Caco-2 (cell line): ENCODE measurements at regions not wholly inside any gene's neighbourhood (a gene's known extent, or its start where the extent isn't known, plus 50 kb on each side); places are given as distances from the start of the nearest gene placed in this dataset.

Experiments
- BruUV-seq: library from RNA; stranded (reverse); fragments of 400-500 nt; replicated peaks from 2 replicates; lab custom pipeline; 2021; lab: Mats Ljungman, UMichigan
- CTCF ChIA-PET: fragments of 300-600 bp; sonication (Branson Sonifier 250); formaldehyde crosslinking; loops from one replicate; lab custom pipeline; 2022; ENCODE audit warnings: antibody characterized with exemption; lab: Charles Lee
- POLR2A ChIA-PET: fragments of 300-600 bp; sonication (Branson Sonifier 250); formaldehyde crosslinking; loops from one replicate; lab custom pipeline; 2022; ENCODE audit warnings: antibody characterized with exemption; lab: Charles Lee
- DNase-seq, 2 experiments: peaks; one replicate each; pipeline versions ENCODE4 v3.0.0 to v3.0.0-alpha.2; 2020 to 2022
- H3K27me3 ChIP-seq: replicated peaks from 2 replicates; pipeline ENCODE4 v1.6.0; 2011; ENCODE audit warnings: low read length; ENCODE audit not compliant: control insufficient read depth, insufficient read depth
- H3K36me3 ChIP-seq: 2 replicates; pipeline ENCODE4 v1.5.1; 2011; ENCODE audit warnings: low read length; ENCODE audit not compliant: control insufficient read depth, insufficient read depth
- H3K4me1 ChIP-seq: fragments of 250-450 bp; sonication (Bioruptor Pico); 2 replicates; pipeline ENCODE4 v1.5.1; 2020; ENCODE audit warnings: mild to moderate bottlenecking
- H3K4me3 ChIP-seq: 2 replicates; pipeline ENCODE4 v1.5.1; 2011; ENCODE audit warnings: low read depth, mild to moderate bottlenecking, control low read depth, low read length
- H3K9me3 ChIP-seq: fragments of 250-450 bp; sonication (Bioruptor Pico); 2 replicates; pipeline ENCODE4 v1.5.1; 2020; ENCODE audit warnings: mild to moderate bottlenecking, moderate library complexity
- H3K27ac Mint-ChIP-seq: one replicate; pipeline ENCODE4 v1.8.0; 2022; ENCODE audit warnings: mixed read lengths; ENCODE audit not compliant: unreplicated experiment
- H3K27me3 Mint-ChIP-seq: one replicate; pipeline ENCODE4 v1.8.0; 2022; ENCODE audit warnings: mixed read lengths; ENCODE audit not compliant: insufficient read depth, unreplicated experiment
- H3K36me3 Mint-ChIP-seq: one replicate; pipeline ENCODE4 v1.8.0; 2022; ENCODE audit warnings: mild to moderate bottlenecking, mixed read lengths; ENCODE audit not compliant: insufficient read depth, unreplicated experiment
- H3K4me1 Mint-ChIP-seq: one replicate; pipeline ENCODE4 v1.8.0; 2022; ENCODE audit warnings: low read depth, mixed read lengths; ENCODE audit not compliant: unreplicated experiment
- H3K4me3 Mint-ChIP-seq: one replicate; pipeline ENCODE4 v1.8.0; 2022; ENCODE audit warnings: mild to moderate bottlenecking, moderate library complexity, mixed read lengths; ENCODE audit not compliant: unreplicated experiment
- H3K9me3 Mint-ChIP-seq: one replicate; pipeline ENCODE4 v1.8.0; 2022; ENCODE audit warnings: mixed read lengths; ENCODE audit not compliant: unreplicated experiment
- CTCF ChIP-seq, 2 experiments: fragments of 200-600 bp in 1 of 2; IDR thresholded peaks; 1 replicate in 1 of 2; 2 replicates in 1 of 2; pipeline versions ENCODE4 v1.5.1 to v1.8.0; 2011 to 2022; ENCODE audit warnings: antibody characterized with exemption in 1 of 2, control low read depth in 1 of 2, inconsistent platforms in 1 of 2, low read depth in 1 of 2, low read length in 1 of 2, mild to moderate bottlenecking in 1 of 2, moderate library complexity in 1 of 2; ENCODE audit not compliant: insufficient read depth in 1 of 2, severe bottlenecking in 1 of 2, unreplicated experiment in 1 of 2
- intact Hi-C: fragments of 100-400 bp; cut with micrococcal nuclease; formaldehyde crosslinking; loops from one replicate; pipeline ENCODE4 v1.10.0; 2022; ENCODE audit not compliant: unreplicated experiment

- H3K36me3 Mint-ChIP-seq: no peaks in the 10 kb centered on the region
- Histone ChIP-seq H3K9me3 (no peaks in the 10 kb centered on the region), H3K27me3 (no peaks in the 10 kb centered on the region), H3K4me1 (no peaks in the 10 kb centered on the region), H3K36me3 (no peaks in the 10 kb centered on the region), H3K4me3 (no peak overlapping the region)
- H3K27ac Mint-ChIP-seq: no peak overlapping the region
- DNase-seq: no peak
- no peaks in the 10 kb centered on the region for H3K9me3 Mint-ChIP-seq
- no peaks in the 10 kb centered on the region for H3K27me3 Mint-ChIP-seq
- intact Hi-C loops: no loop called here
- no peak overlapping the region for H3K4me3 Mint-ChIP-seq
- ChIA-PET POLR2A (no interaction called here), CTCF (no interaction called here)
- TF ChIP-seq CTCF (IDR thresholded peaks at IDR 0.05; ENCODE audit: insufficient read depth in 1 of 2, low read depth in 1 of 2, low read length in 1 of 2, severe bottlenecking in 1 of 2, unreplicated experiment in 1 of 2): no peak
- peaks cover 8% of the 10 kb centered on the region for H3K4me1 Mint-ChIP-seq
- no TSS peak for BruUV-seq
These were observed 66.2 kb upstream of the STXBP5 start for GRCh38 chr6:147137986-147138385.

- no peaks in the 10 kb centered on the region for H3K9me3 Mint-ChIP-seq
- no peak for TF ChIP-seq CTCF (IDR thresholded peaks at IDR 0.05; ENCODE audit: insufficient read depth in 1 of 2, low read depth in 1 of 2, low read length in 1 of 2, severe bottlenecking in 1 of 2, unreplicated experiment in 1 of 2)
- POLR2A ChIA-PET: no interaction called here
- H3K27ac Mint-ChIP-seq: no peak overlapping the region
- CTCF ChIA-PET: no interaction called here
- no peaks in the 10 kb centered on the region for H3K4me1 ChIP-seq
- H3K4me3 ChIP-seq: no peak overlapping the region
- H3K4me3 Mint-ChIP-seq: no peak overlapping the region
- no peaks in the 10 kb centered on the region for H3K27me3 Mint-ChIP-seq
- no peak for DNase-seq
- H3K36me3 ChIP-seq: no peaks in the 10 kb centered on the region
- no peaks in the 10 kb centered on the region for H3K27me3 ChIP-seq
- no peaks in the 10 kb centered on the region for H3K36me3 Mint-ChIP-seq
- BruUV-seq: no TSS peak
- H3K9me3 ChIP-seq: no peaks in the 10 kb centered on the region
- intact Hi-C loops: no loop called here
- H3K4me1 Mint-ChIP-seq: peaks cover 8% of the 10 kb centered on the region
These were observed 65.4 kb upstream of the STXBP5 start for GRCh38 chr6:147138835-147139234.

GRCh38 chr6:147141711-147142308, 62.4 kb upstream of the STXBP5 start:
- ChIA-PET CTCF (no interaction called here), POLR2A (no interaction called here)
- no peaks in the 10 kb centered on the region for H3K4me1 ChIP-seq
- no peaks in the 10 kb centered on the region for H3K27me3 ChIP-seq
- no peak for DNase-seq
- Mint-ChIP-seq H3K9me3 (no peaks in the 10 kb centered on the region), H3K27ac (no peak overlapping the region), H3K36me3 (no peaks in the 10 kb centered on the region), H3K27me3 (no peaks in the 10 kb centered on the region), H3K4me1 (no peaks in the 10 kb centered on the region), H3K4me3 (no peak overlapping the region)
- intact Hi-C loops: no loop called here
- no peak for TF ChIP-seq CTCF (IDR thresholded peaks at IDR 0.05; ENCODE audit: insufficient read depth in 1 of 2, low read depth in 1 of 2, low read length in 1 of 2, severe bottlenecking in 1 of 2, unreplicated experiment in 1 of 2)
- no peaks in the 10 kb centered on the region for H3K9me3 ChIP-seq
- no peak overlapping the region for H3K4me3 ChIP-seq
- BruUV-seq: no TSS peak
- no peaks in the 10 kb centered on the region for H3K36me3 ChIP-seq
